ENCODE measurements at regions not wholly inside any gene's neighbourhood (a gene's known extent, or its start where the extent isn't known, plus 50 kb on each side); places are given as distances from the start of the nearest gene placed in this dataset.
"Not testable (repeated sequence)": the region's sequence is repeated elsewhere in the genome, so short reads cannot be mapped to it uniquely, and the experiment has no call there.

GRCh38 chr13:74550039-74550438 is 415.8 kb upstream of the KLF12 start:
- no peak for DNase-seq

GRCh38 chr13:74536649-74537048 is 402.4 kb upstream of the KLF12 start:
- WGBS, 5 donors: 78 to 91% (median 89%) methylated on average over 8 to 11 of the region's 11 CpGs
- intact Hi-C loops (cut with DNase I; ENCODE audit: low total_unique reads); DNase-seq: not testable (repeated sequence)

More at GRCh38 chr13:74550039-74550438, 415.8 kb upstream of the KLF12 start:
- H3K4me1 ChIP-seq: no peaks in the 10 kb centered on the region
- H3K9me3 ChIP-seq: no peaks in the 10 kb centered on the region
- H3K27ac ChIP-seq: no peak overlapping the region
- no peak overlapping the region for H3K4me3 ChIP-seq
- H3K27me3 ChIP-seq (replicated peaks in 1 of 7): no peaks in the 10 kb centered on the region
- intact Hi-C loops (cut with DNase I; ENCODE audit: low total_unique reads): no loop called here
- 44 to 78% (median 69%) methylated on average over 2 of the region's 2 CpGs for WGBS, 5 donors
- H3K36me3 ChIP-seq: no peaks in the 10 kb centered on the region
- TF ChIP-seq POLR2AphosphoS5 (IDR thresholded peaks at IDR 0.05) (no peak), CTCF (IDR thresholded peaks at IDR 0.05 in 8 of 11, conservative IDR thresholded peaks at IDR 0.05 in 3 of 11) (no peak), POLR2A (IDR thresholded peaks at IDR 0.05) (no peak)

GRCh38 chr13:74533226-74533625 is 399.0 kb upstream of the KLF12 start:
- Histone ChIP-seq H3K4me3 (no peak overlapping the region), H3K4me1 (no peaks in the 10 kb centered on the region), H3K27me3 (replicated peaks in 1 of 7) (no peaks in the 10 kb centered on the region), H3K9me3 (no peaks in the 10 kb centered on the region), H3K36me3 (no peaks in the 10 kb centered on the region), H3K27ac (no peak overlapping the region)
- DNase-seq: no peak
- TF ChIP-seq POLR2A (IDR thresholded peaks at IDR 0.05) (no peak), CTCF (IDR thresholded peaks at IDR 0.05 in 8 of 11, conservative IDR thresholded peaks at IDR 0.05 in 3 of 11) (no peak), POLR2AphosphoS5 (IDR thresholded peaks at IDR 0.05) (no peak)
- 76 to 93% (median 88%) methylated on average over 2 of the region's 2 CpGs for WGBS, 5 donors
- intact Hi-C loops (cut with DNase I; ENCODE audit: low total_unique reads): no loop called here

More at GRCh38 chr13:74536649-74537048, 402.4 kb upstream of the KLF12 start:
- not testable (repeated sequence) for H3K4me3 ChIP-seq; H3K9me3 ChIP-seq; H3K4me1 ChIP-seq; H3K36me3 ChIP-seq; H3K27ac ChIP-seq; H3K27me3 ChIP-seq (replicated peaks in 1 of 7)

GRCh38 chr13:74530011-74530410 is 395.8 kb upstream of the KLF12 start:
- intact Hi-C loops (cut with DNase I; ENCODE audit: low total_unique reads): no loop called here
- Histone ChIP-seq H3K27ac (no peak overlapping the region), H3K27me3 (replicated peaks in 1 of 7) (no peaks in the 10 kb centered on the region), H3K9me3 (no peaks in the 10 kb centered on the region), H3K4me3 (no peak overlapping the region), H3K36me3 (no peaks in the 10 kb centered on the region), H3K4me1 (no peaks in the 10 kb centered on the region)
- DNase-seq: no peak
- TF ChIP-seq CTCF (IDR thresholded peaks at IDR 0.05 in 8 of 11, conservative IDR thresholded peaks at IDR 0.05 in 3 of 11): no peak
- TF ChIP-seq POLR2A (IDR thresholded peaks at IDR 0.05): no peak
- no peak for TF ChIP-seq POLR2AphosphoS5 (IDR thresholded peaks at IDR 0.05)
- 53 to 69% (median 64%) methylated on average over 1 of the region's 1 CpG for WGBS, 5 donors

Measured in spleen (tissue), 11 donors.